NCI-H1105 (cell line): ENCODE measurements at regions not wholly inside any gene's neighbourhood (a gene's known extent, or its start where the extent isn't known, plus 50 kb on each side); places are given as distances from the start of the nearest gene placed in this dataset.

Source experiments
- DNase-seq: peaks from one replicate; lab custom pipeline; 2025; lab: John Stamatoyannopoulos, UW

- DNase-seq = no peak
Measured at GRCh38 chr14:87879389-87879788, 113.6 kb downstream of the GALC start.

- no peak for DNase-seq
Measured at GRCh38 chr14:87878959-87879358, 114.0 kb downstream of the GALC start.

- DNase-seq = no peak
Measured at GRCh38 chr14:87877877-87878276, 115.1 kb downstream of the GALC start.

GRCh38 chr14:87874676-87875075 is 118.3 kb downstream of the GALC start:
- DNase-seq = no peak

GRCh38 chr14:87873741-87874140 is 119.2 kb downstream of the GALC start:
- no peak for DNase-seq

GRCh38 chr14:87869619-87870583 is 123.1 kb downstream of the GALC start:
- no peak for DNase-seq

- no peak for DNase-seq
Measured at GRCh38 chr14:87868920-87869319, 124.1 kb downstream of the GALC start.

- no peak for DNase-seq
Measured at GRCh38 chr14:87866116-87866515, 126.9 kb downstream of the GALC start.

GRCh38 chr14:87864356-87865270 is 128.4 kb downstream of the GALC start:
- DNase-seq = no peak

GRCh38 chr14:87863047-87863446 is 129.9 kb downstream of the GALC start:
- no peak for DNase-seq

GRCh38 chr14:87852107-87852506 is 140.9 kb downstream of the GALC start:
- no peak for DNase-seq

- no peak for DNase-seq
Measured at GRCh38 chr14:87851190-87851589, 141.8 kb downstream of the GALC start.

- no peak for DNase-seq
Measured at GRCh38 chr14:87847216-87847755, 145.7 kb downstream of the GALC start.

GRCh38 chr14:87840906-87841305 is 152.1 kb downstream of the GALC start:
- DNase-seq = no peak

GRCh38 chr14:87838931-87839330 is 154.1 kb downstream of the GALC start:
- no peak for DNase-seq

- DNase-seq = no peak
Measured at GRCh38 chr14:87837296-87837695, 155.7 kb downstream of the GALC start.

- no peak for DNase-seq
Measured at GRCh38 chr14:87834594-87834993, 158.4 kb downstream of the GALC start.

GRCh38 chr14:87833026-87833425 is 160.0 kb downstream of the GALC start:
- DNase-seq = no peak

GRCh38 chr14:87830443-87831096 is 162.4 kb downstream of the GALC start:
- no peak for DNase-seq

GRCh38 chr14:87829543-87829942 is 163.4 kb downstream of the GALC start:
- DNase-seq = no peak

GRCh38 chr14:87824266-87824665 is 168.7 kb downstream of the GALC start:
- no peak for DNase-seq

GRCh38 chr14:87816416-87816815 is 176.6 kb downstream of the GALC start:
- DNase-seq = no peak
